Liver (tissue), 3 donors: ENCODE measurements at regions not wholly inside any gene's neighbourhood (a gene's known extent, or its start where the extent isn't known, plus 50 kb on each side); places are given as distances from the start of the nearest gene placed in this dataset.

Source experiments
- EGR1 ChIP-seq, 2 donors: IDR thresholded peaks; 2 replicates each; pipeline ENCODE4 v1.6.1; 2016 to 2018; ENCODE audit warnings: antibody characterized with exemption in 2 of 2, low read depth in 2 of 2
- GABPA ChIP-seq, 2 donors: IDR thresholded peaks in 1 of 2; conservative IDR thresholded peaks in 1 of 2; 2 replicates each; pipeline ENCODE4 v1.6.1; 2016; ENCODE audit warnings: antibody characterized with exemption in 2 of 2, mild to moderate bottlenecking in 1 of 2, moderate library complexity in 1 of 2
- HNF4G ChIP-seq: IDR thresholded peaks from 2 replicates; pipeline ENCODE4 v1.6.1; 2016; ENCODE audit warnings: antibody characterized with exemption
- RAD21 ChIP-seq, 2 donors: IDR thresholded peaks; 2 replicates each; pipeline ENCODE4 v1.6.1; 2016; ENCODE audit warnings: antibody characterized with exemption in 2 of 2, mild to moderate bottlenecking in 2 of 2
- RXRA ChIP-seq, 2 donors: IDR thresholded peaks; 2 replicates each; pipeline ENCODE4 v1.6.1; 2017 to 2018; ENCODE audit warnings: antibody characterized with exemption in 2 of 2, mild to moderate bottlenecking in 1 of 2
- SP1 ChIP-seq: IDR thresholded peaks from 2 replicates; pipeline ENCODE4 v1.6.1; 2018; ENCODE audit warnings: antibody characterized with exemption, mild to moderate bottlenecking
- TAF1 ChIP-seq: conservative IDR thresholded peaks from 2 replicates; pipeline ENCODE4 v1.6.1; 2016; ENCODE audit warnings: antibody characterized with exemption, mild to moderate bottlenecking
- YY1 ChIP-seq: IDR thresholded peaks from 2 replicates; pipeline ENCODE4 v1.6.1; 2016; ENCODE audit warnings: antibody characterized with exemption, mild to moderate bottlenecking
- TF ChIP-seq, protein P1 (sequence below): fragments of 150-350 bp; IDR thresholded peaks from 2 replicates; pipeline ENCODE4 v1.5.1; 2017; ENCODE audit warnings: improper control_type of control experiment, low read depth, low read length; ENCODE audit not compliant: missing input control
- TF ChIP-seq, protein P2 (sequence below): IDR thresholded peaks from 2 replicates; pipeline ENCODE4 v1.6.1; 2016; ENCODE audit warnings: antibody characterized with exemption
- TF ChIP-seq, protein P3 (sequence below): IDR thresholded peaks from 2 replicates; pipeline ENCODE4 v1.6.1; 2016; ENCODE audit warnings: antibody characterized with exemption
- TF ChIP-seq, protein P4 (sequence below): IDR thresholded peaks from 2 replicates; pipeline ENCODE4 v1.6.1; 2016; ENCODE audit warnings: antibody characterized with exemption
- TF ChIP-seq, protein P5 (sequence below): IDR thresholded peaks from 2 replicates; pipeline ENCODE4 v1.6.1; 2016; ENCODE audit warnings: antibody characterized with exemption, mild to moderate bottlenecking
- donor health status: healthy.
- donor health status: healthy.

DNA sequence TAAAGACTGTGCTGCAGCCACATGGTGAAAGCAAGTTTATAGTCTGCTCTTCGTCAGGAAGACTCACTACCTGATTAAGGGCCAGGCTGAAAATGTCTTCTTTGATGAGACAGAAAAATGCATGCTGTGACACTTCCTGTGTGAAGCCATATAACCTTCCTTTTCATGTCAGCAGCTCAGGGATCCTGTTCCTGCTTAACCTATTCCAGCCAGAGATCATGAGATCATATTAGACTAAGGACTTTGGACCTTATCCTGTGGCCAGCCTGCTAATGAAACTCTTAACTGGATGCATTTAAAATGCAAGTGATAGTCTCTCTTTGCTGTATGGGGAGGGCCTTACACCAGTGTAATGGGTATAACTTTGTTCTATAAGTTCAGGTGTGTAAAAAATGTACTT is 165.2 kb downstream of the PTEN start:
- TF ChIP-seq RAD21 (IDR thresholded peaks at IDR 0.05) (peak; percentile 66 to 74), GABPA (IDR thresholded peaks at IDR 0.05 in 1 of 2, conservative IDR thresholded peaks at IDR 0.05 in 1 of 2) (peak; percentile 37 to 71), SP1 (peak; percentile 99), YY1 (peak; percentile 78), TAF1 (peak; percentile 16), EGR1 (IDR thresholded peaks at IDR 0.05; ENCODE audit: low read depth in 2 of 2) (no peak), HNF4G (peak; percentile 99), RXRA (IDR thresholded peaks at IDR 0.05) (peak; percentile 85)
- TF ChIP-seq, protein P1, sequence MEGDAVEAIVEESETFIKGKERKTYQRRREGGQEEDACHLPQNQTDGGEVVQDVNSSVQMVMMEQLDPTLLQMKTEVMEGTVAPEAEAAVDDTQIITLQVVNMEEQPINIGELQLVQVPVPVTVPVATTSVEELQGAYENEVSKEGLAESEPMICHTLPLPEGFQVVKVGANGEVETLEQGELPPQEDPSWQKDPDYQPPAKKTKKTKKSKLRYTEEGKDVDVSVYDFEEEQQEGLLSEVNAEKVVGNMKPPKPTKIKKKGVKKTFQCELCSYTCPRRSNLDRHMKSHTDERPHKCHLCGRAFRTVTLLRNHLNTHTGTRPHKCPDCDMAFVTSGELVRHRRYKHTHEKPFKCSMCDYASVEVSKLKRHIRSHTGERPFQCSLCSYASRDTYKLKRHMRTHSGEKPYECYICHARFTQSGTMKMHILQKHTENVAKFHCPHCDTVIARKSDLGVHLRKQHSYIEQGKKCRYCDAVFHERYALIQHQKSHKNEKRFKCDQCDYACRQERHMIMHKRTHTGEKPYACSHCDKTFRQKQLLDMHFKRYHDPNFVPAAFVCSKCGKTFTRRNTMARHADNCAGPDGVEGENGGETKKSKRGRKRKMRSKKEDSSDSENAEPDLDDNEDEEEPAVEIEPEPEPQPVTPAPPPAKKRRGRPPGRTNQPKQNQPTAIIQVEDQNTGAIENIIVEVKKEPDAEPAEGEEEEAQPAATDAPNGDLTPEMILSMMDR = no peak
- TF ChIP-seq, protein P2, sequence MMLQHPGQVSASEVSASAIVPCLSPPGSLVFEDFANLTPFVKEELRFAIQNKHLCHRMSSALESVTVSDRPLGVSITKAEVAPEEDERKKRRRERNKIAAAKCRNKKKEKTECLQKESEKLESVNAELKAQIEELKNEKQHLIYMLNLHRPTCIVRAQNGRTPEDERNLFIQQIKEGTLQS = peak; percentile 81
- TF ChIP-seq, protein P3, sequence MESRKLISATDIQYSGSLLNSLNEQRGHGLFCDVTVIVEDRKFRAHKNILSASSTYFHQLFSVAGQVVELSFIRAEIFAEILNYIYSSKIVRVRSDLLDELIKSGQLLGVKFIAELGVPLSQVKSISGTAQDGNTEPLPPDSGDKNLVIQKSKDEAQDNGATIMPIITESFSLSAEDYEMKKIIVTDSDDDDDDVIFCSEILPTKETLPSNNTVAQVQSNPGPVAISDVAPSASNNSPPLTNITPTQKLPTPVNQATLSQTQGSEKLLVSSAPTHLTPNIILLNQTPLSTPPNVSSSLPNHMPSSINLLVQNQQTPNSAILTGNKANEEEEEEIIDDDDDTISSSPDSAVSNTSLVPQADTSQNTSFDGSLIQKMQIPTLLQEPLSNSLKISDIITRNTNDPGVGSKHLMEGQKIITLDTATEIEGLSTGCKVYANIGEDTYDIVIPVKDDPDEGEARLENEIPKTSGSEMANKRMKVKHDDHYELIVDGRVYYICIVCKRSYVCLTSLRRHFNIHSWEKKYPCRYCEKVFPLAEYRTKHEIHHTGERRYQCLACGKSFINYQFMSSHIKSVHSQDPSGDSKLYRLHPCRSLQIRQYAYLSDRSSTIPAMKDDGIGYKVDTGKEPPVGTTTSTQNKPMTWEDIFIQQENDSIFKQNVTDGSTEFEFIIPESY = peak; percentile 60
- TF ChIP-seq, protein P4, sequence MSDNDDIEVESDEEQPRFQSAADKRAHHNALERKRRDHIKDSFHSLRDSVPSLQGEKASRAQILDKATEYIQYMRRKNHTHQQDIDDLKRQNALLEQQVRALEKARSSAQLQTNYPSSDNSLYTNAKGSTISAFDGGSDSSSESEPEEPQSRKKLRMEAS = peak; percentile 80
- TF ChIP-seq, protein P5, sequence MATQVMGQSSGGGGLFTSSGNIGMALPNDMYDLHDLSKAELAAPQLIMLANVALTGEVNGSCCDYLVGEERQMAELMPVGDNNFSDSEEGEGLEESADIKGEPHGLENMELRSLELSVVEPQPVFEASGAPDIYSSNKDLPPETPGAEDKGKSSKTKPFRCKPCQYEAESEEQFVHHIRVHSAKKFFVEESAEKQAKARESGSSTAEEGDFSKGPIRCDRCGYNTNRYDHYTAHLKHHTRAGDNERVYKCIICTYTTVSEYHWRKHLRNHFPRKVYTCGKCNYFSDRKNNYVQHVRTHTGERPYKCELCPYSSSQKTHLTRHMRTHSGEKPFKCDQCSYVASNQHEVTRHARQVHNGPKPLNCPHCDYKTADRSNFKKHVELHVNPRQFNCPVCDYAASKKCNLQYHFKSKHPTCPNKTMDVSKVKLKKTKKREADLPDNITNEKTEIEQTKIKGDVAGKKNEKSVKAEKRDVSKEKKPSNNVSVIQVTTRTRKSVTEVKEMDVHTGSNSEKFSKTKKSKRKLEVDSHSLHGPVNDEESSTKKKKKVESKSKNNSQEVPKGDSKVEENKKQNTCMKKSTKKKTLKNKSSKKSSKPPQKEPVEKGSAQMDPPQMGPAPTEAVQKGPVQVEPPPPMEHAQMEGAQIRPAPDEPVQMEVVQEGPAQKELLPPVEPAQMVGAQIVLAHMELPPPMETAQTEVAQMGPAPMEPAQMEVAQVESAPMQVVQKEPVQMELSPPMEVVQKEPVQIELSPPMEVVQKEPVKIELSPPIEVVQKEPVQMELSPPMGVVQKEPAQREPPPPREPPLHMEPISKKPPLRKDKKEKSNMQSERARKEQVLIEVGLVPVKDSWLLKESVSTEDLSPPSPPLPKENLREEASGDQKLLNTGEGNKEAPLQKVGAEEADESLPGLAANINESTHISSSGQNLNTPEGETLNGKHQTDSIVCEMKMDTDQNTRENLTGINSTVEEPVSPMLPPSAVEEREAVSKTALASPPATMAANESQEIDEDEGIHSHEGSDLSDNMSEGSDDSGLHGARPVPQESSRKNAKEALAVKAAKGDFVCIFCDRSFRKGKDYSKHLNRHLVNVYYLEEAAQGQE = peak; percentile 76
